Spleen (tissue), 11 donors: ENCODE measurements at regions not wholly inside any gene's neighbourhood (a gene's known extent, or its start where the extent isn't known, plus 50 kb on each side); places are given as distances from the start of the nearest gene placed in this dataset.

ENCODE experiments used
- DNase-seq: peaks from one replicate; pipeline ENCODE4 v3.0.0-alpha.2; 2020
- H3K27ac ChIP-seq, 8 donors: fragments of 200-600 bp; sonication (generic) in 7 of 8; 1 replicate in 4 of 8; 2 replicates in 4 of 8; pipeline versions ENCODE4 v1.5.0 to v1.8.0; 2016 to 2021; ENCODE audit warnings: inconsistent platforms in 4 of 8, mild to moderate bottlenecking in 4 of 8, moderate library complexity in 1 of 8
- H3K27me3 ChIP-seq, 7 donors: fragments of 200-600 bp; sonication (generic) in 6 of 7; replicated peaks in 1 of 7; 1 replicate in 4 of 7; 2 replicates in 3 of 7; pipeline versions ENCODE4 v1.5.0 to v1.8.0; 2016 to 2021; ENCODE audit warnings: inconsistent platforms in 3 of 7, mild to moderate bottlenecking in 1 of 7
- H3K36me3 ChIP-seq, 6 donors: fragments of 200-600 bp; sonication (generic) in 5 of 6; 1 replicate in 4 of 6; 2 replicates in 2 of 6; pipeline versions ENCODE4 v1.5.0 to v1.8.0; 2016 to 2021; ENCODE audit warnings: inconsistent platforms in 2 of 6
- H3K4me1 ChIP-seq, 6 donors: fragments of 200-600 bp; sonication (generic) in 5 of 6; 1 replicate in 3 of 6; 2 replicates in 3 of 6; pipeline versions ENCODE4 v1.5.0 to v1.8.0; 2016 to 2021; ENCODE audit warnings: inconsistent platforms in 3 of 6
- H3K4me3 ChIP-seq, 8 donors: fragments of 200-600 bp; sonication (generic) in 7 of 8; 1 replicate in 4 of 8; 2 replicates in 4 of 8; pipeline versions ENCODE4 v1.5.0 to v1.8.0; 2016 to 2021; ENCODE audit warnings: inconsistent platforms in 4 of 8, mild to moderate bottlenecking in 4 of 8, moderate library complexity in 2 of 8
- H3K9me3 ChIP-seq, 8 donors: fragments of 200-600 bp; sonication (generic) in 7 of 8; 1 replicate in 4 of 8; 2 replicates in 4 of 8; pipeline versions ENCODE4 v1.5.0 to v1.8.0; 2016 to 2021; ENCODE audit warnings: inconsistent platforms in 4 of 8
- POLR2A ChIP-seq, 3 donors: fragments of 450-650 bp; IDR thresholded peaks; one replicate each; pipeline ENCODE4 v1.5.1; 2017; ENCODE audit warnings: antibody characterized with exemption in 3 of 3, mild to moderate bottlenecking in 1 of 3
- POLR2AphosphoS5 ChIP-seq, 3 donors: sonication (generic); formaldehyde crosslinking; IDR thresholded peaks; one replicate each; pipeline ENCODE4 v1.5.1; 2017; ENCODE audit warnings: antibody characterized with exemption in 3 of 3
- WGBS, 5 donors: extraction: QIAGEN DNeasy Blood & Tissue Kit in 3 of 5; methylation state at CpG; one replicate each; pipeline versions ENCODE4 v1.1.5 to v1.1.7; 2013 to 2018; 5-methylcytosine and 5-hydroxymethylcytosine counted together
- intact Hi-C: fragments of 100-400 bp; cut with DNase I; formaldehyde crosslinking; loops from one replicate; pipeline ENCODE4 v1.15.0; 2023; ENCODE audit warnings: low total_unique reads
- TF ChIP-seq, protein P1 (sequence below), 11 experiments: fragments of 200-600 bp in 7 of 11; fragments of 450-650 bp in 4 of 11; sonication (generic) in 4 of 11; IDR thresholded peaks in 8 of 11; conservative IDR thresholded peaks in 3 of 11; 1 replicate in 7 of 11; 2 replicates in 4 of 11; pipeline versions ENCODE4 v1.4.0 to v1.8.0; 2016 to 2021; ENCODE audit warnings: antibody characterized with exemption in 11 of 11, inconsistent platforms in 4 of 11, mild to moderate bottlenecking in 1 of 11
- donor health status: healthy with polysubstance abuse.
- donor health status: DM: no; HTN: no; CAD: no; lungs with moderate emphysema.
- donor health status: DM: no; HTN: no; CAD: no.
- donor health status: Bipolar disorder and iron deficiency.
- donor health status: healthy.
- donor health status: DM: no; HTN: no; CAD: no.
- donor health status: DM: yes; HTN: yes; CAD: no.

DNA sequence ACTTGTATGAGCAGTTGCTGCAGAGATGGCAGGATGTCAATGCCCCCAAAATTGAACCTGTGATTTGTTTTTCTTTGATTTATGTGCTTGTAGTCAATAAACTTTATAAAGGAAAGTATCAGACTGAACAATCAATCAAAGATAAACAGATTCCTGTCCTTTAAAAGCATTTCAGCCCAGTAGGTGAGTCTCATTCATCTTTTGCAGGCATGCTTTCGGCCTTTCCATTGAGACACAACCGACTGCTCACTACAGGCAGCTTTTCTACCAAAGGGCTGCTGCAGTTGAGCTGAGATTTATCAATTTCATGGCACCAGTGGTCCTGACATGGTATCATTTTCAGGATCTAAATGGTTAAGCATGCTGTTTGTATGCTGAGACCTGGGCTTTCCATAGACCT is 513.6 kb upstream of the PTBP2 start:
- Histone ChIP-seq H3K36me3 (no peaks in the 10 kb centered on the region), H3K27ac (no peak overlapping the region), H3K9me3 (peaks cover 0 to 4% (median 0%) of the 10 kb centered on the region in 8 donors), H3K4me3 (no peak overlapping the region), H3K4me1 (no peaks in the 10 kb centered on the region), H3K27me3 (no peaks in the 10 kb centered on the region)
- DNase-seq, result no peak
- TF ChIP-seq, protein P1, sequence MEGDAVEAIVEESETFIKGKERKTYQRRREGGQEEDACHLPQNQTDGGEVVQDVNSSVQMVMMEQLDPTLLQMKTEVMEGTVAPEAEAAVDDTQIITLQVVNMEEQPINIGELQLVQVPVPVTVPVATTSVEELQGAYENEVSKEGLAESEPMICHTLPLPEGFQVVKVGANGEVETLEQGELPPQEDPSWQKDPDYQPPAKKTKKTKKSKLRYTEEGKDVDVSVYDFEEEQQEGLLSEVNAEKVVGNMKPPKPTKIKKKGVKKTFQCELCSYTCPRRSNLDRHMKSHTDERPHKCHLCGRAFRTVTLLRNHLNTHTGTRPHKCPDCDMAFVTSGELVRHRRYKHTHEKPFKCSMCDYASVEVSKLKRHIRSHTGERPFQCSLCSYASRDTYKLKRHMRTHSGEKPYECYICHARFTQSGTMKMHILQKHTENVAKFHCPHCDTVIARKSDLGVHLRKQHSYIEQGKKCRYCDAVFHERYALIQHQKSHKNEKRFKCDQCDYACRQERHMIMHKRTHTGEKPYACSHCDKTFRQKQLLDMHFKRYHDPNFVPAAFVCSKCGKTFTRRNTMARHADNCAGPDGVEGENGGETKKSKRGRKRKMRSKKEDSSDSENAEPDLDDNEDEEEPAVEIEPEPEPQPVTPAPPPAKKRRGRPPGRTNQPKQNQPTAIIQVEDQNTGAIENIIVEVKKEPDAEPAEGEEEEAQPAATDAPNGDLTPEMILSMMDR (IDR thresholded peaks at IDR 0.05 in 8 of 11, conservative IDR thresholded peaks at IDR 0.05 in 3 of 11), result no peak
- TF ChIP-seq POLR2A (IDR thresholded peaks at IDR 0.05) (no peak), POLR2AphosphoS5 (IDR thresholded peaks at IDR 0.05) (no peak)
- 66 to 84% (median 76%) methylated on average over 2 of the region's 2 CpGs for WGBS, 5 donors
- intact Hi-C loops, result no loop called here

DNA sequence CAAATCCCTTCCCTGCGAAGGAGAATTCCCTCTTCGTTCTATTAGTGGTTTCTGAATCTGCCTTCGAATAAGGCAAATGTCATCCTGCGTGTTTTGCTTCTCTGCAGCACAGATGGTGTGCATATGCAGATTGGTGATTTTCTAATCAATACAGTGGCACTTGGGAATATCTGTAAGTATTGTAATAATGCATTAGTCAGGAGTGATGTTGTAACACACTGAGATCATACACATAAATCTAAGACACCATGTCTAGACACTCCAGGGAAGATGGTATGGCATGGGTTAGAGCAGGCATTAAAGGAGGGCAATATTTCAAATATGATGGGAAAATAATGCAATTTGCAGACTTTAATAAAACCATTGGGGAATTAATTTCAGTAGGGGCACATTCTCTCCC is 513.2 kb upstream of the PTBP2 start:
- DNase-seq, result no peak
- Histone ChIP-seq H3K9me3 (peaks cover 0 to 4% (median 0%) of the 10 kb centered on the region in 8 donors), H3K36me3 (no peaks in the 10 kb centered on the region), H3K27ac (no peak overlapping the region), H3K4me3 (no peak overlapping the region), H3K4me1 (no peaks in the 10 kb centered on the region), H3K27me3 (no peaks in the 10 kb centered on the region)
- TF ChIP-seq POLR2A (IDR thresholded peaks at IDR 0.05), result no peak
- no peak for TF ChIP-seq POLR2AphosphoS5 (IDR thresholded peaks at IDR 0.05)
- TF ChIP-seq, protein P1 (IDR thresholded peaks at IDR 0.05 in 8 of 11, conservative IDR thresholded peaks at IDR 0.05 in 3 of 11), result no peak
- 91 to 98% (median 92%) methylated on average over 4 of the region's 4 CpGs for WGBS, 5 donors
- intact Hi-C loops, result no loop called here

DNA sequence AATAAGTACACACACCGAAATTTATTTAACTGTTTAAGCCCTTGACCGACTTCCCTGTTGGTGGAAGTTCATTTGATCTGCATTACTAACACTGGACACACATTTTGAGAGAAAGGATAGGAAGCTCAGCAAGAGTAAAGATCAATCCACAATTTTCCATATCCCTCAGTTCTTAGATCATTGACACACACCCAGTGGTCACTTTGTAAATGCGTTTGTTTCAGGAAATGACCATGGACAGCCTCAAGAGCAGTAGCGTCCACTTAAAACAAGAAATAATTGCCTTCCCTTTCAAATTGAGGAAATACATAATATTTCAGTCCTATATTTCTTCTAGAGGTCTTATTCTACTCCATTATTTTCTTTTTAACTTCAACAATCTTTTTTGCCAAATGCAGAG is 511.5 kb upstream of the PTBP2 start:
- DNase-seq, result no peak
- H3K4me3 ChIP-seq, result no peak overlapping the region
- H3K9me3 ChIP-seq, result peaks cover 0 to 4% (median 0%) of the 10 kb centered on the region in 8 donors
- intact Hi-C loops, result no loop called here
- TF ChIP-seq, protein P1 (IDR thresholded peaks at IDR 0.05 in 8 of 11, conservative IDR thresholded peaks at IDR 0.05 in 3 of 11), result no peak
- TF ChIP-seq POLR2A (IDR thresholded peaks at IDR 0.05) (no peak), POLR2AphosphoS5 (IDR thresholded peaks at IDR 0.05) (no peak)
- 62 to 73% (median 68%) methylated on average over 4 of the region's 4 CpGs for WGBS, 5 donors
- H3K36me3 ChIP-seq, result no peaks in the 10 kb centered on the region
- no peaks in the 10 kb centered on the region for H3K27me3 ChIP-seq
- H3K4me1 ChIP-seq, result no peaks in the 10 kb centered on the region
- H3K27ac ChIP-seq, result no peak overlapping the region

DNA sequence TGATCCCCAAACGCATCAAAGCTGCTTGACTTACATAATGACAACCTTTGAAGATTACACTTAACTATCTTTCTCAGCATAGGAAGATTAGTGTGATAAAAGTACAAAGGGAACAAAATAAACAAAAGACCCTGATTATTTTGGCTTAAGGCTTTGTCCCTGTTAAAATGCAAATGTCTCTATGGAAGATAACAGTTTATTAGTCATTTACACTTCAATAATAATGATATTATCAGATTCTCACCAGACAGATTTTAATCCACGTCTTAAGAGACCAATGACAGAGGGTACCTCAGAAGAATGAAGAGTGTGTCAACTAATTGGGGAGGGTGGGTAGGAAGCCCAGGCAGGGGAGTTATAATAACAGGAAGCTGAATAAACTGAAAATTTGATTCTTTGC is 510.4 kb upstream of the PTBP2 start:
- DNase-seq, result no peak
- 66 to 91% (median 76%) methylated on average over 2 of the region's 2 CpGs for WGBS, 5 donors
- no peaks in the 10 kb centered on the region for H3K4me1 ChIP-seq
- no peak overlapping the region for H3K27ac ChIP-seq
- TF ChIP-seq, protein P1 (IDR thresholded peaks at IDR 0.05 in 8 of 11, conservative IDR thresholded peaks at IDR 0.05 in 3 of 11), result no peak
- intact Hi-C loops, result no loop called here
- no peaks in the 10 kb centered on the region for H3K27me3 ChIP-seq
- H3K9me3 ChIP-seq, result peaks cover 0 to 4% (median 0%) of the 10 kb centered on the region in 8 donors
- no peaks in the 10 kb centered on the region for H3K36me3 ChIP-seq
- H3K4me3 ChIP-seq, result no peak overlapping the region
